Testis (tissue), 2 donors: ENCODE measurements at regions not wholly inside any gene's neighbourhood (a gene's known extent, or its start where the extent isn't known, plus 50 kb on each side); places are given as distances from the start of the nearest gene placed in this dataset.

Experiments used
- DNase-seq: peaks from one replicate; pipeline ENCODE4 v3.0.0-alpha.2; 2019
- H3K27ac ChIP-seq, 2 donors: fragments of 200-600 bp; sonication (generic); one replicate each; pipeline ENCODE4 v1.5.1; 2019
- H3K27me3 ChIP-seq: fragments of 200-600 bp; sonication (generic); one replicate; pipeline ENCODE4 v1.5.1; 2019
- H3K36me3 ChIP-seq: fragments of 200-600 bp; sonication (generic); one replicate; pipeline ENCODE4 v1.5.1; 2017; ENCODE audit warnings: low read depth; ENCODE audit errors: missing control alignments
- H3K4me1 ChIP-seq: fragments of 200-600 bp; sonication (generic); one replicate; pipeline ENCODE4 v1.5.1; 2019
- H3K4me3 ChIP-seq, 2 donors: fragments of 200-600 bp; sonication (generic); one replicate each; pipeline ENCODE4 v1.5.1; 2017 to 2019
- H3K9me3 ChIP-seq: fragments of 200-600 bp; sonication (generic); one replicate; pipeline ENCODE4 v1.5.1; 2017
- POLR2A ChIP-seq: fragments of 450-650 bp; IDR thresholded peaks from one replicate; pipeline ENCODE4 v1.6.1; 2017; ENCODE audit warnings: antibody characterized with exemption, mild to moderate bottlenecking, moderate library complexity
- WGBS, 2 donors: methylation state at CpG; one replicate each; pipeline ENCODE4 v1.1.5; 2018; 5-methylcytosine and 5-hydroxymethylcytosine counted together
- intact Hi-C: fragments of 100-400 bp; cut with DNase I; formaldehyde crosslinking; loops from one replicate; pipeline ENCODE4 v1.15.1; 2023; ENCODE audit warnings: low total_unique reads
- TF ChIP-seq, protein P1 (sequence below), 3 experiments: fragments of 450-650 bp in 2 of 3; fragments of 200-600 bp in 1 of 3; sonication (generic) in 1 of 3; IDR thresholded peaks; one replicate each; pipeline ENCODE4 v1.5.1; 2016 to 2019; ENCODE audit warnings: antibody characterized with exemption in 3 of 3, mild to moderate bottlenecking in 2 of 3, moderate library complexity in 1 of 3

DNA sequence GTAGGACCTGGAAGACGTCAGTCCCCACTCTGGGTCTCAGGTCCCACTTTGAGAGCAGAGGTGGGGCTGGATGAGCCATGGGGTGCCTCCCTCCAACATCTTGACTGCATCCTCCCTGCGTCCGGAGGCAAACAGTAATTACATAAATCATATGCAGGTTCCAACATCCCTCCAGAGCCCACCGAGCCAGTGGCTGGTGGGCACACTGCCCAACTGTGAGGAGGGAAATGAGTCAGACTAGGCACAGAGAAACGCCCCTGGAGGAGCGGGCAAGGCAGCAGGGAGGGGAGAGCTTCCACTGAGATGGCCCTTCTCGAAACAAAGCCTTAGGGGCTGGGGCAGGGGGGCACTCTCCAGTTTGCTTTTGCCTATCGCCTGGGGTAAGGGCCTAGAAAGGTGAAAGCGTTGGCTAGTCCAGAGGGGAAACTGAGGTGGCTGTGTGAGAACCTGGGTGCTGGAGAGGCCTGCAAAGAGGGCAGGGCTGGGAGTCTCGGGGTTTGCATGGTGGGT lies 168.2 kb upstream of the MYCN start:
- no peaks in the 10 kb centered on the region for H3K9me3 ChIP-seq
- no peaks in the 10 kb centered on the region for H3K4me1 ChIP-seq
- H3K27me3 ChIP-seq: no peaks in the 10 kb centered on the region
- no peak overlapping the region for H3K4me3 ChIP-seq
- no peaks in the 10 kb centered on the region for H3K36me3 ChIP-seq
- DNase-seq: no peak
- no peak for TF ChIP-seq POLR2A
- TF ChIP-seq, protein P1, sequence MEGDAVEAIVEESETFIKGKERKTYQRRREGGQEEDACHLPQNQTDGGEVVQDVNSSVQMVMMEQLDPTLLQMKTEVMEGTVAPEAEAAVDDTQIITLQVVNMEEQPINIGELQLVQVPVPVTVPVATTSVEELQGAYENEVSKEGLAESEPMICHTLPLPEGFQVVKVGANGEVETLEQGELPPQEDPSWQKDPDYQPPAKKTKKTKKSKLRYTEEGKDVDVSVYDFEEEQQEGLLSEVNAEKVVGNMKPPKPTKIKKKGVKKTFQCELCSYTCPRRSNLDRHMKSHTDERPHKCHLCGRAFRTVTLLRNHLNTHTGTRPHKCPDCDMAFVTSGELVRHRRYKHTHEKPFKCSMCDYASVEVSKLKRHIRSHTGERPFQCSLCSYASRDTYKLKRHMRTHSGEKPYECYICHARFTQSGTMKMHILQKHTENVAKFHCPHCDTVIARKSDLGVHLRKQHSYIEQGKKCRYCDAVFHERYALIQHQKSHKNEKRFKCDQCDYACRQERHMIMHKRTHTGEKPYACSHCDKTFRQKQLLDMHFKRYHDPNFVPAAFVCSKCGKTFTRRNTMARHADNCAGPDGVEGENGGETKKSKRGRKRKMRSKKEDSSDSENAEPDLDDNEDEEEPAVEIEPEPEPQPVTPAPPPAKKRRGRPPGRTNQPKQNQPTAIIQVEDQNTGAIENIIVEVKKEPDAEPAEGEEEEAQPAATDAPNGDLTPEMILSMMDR (IDR thresholded peaks at IDR 0.05): no peak
- 83 to 91% methylated on average over 10 of the region's 10 CpGs for WGBS, 2 donors
- intact Hi-C loops: no loop called here
- no peak overlapping the region for H3K27ac ChIP-seq

DNA sequence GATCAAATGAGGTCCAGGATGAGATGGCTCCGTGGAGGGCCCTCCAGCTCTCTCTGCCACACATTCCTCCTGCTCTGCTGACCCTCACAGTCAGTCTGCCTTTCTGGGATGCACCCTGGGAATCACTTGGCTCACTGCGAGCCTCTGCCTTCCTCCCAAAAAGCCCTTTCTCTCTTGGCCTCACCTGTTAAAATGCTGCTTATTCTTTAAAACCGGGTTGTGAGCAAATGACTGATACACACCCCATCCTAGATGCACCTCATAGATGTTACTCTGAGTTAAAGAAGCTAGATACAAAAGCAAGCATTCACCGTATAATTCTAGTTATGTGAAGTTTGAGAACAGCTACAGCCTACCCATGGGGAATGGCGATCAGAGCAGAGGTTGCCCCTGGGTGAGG lies 167.7 kb upstream of the MYCN start:
- no peak overlapping the region for H3K4me3 ChIP-seq
- no peaks in the 10 kb centered on the region for H3K9me3 ChIP-seq
- intact Hi-C loops: no loop called here
- H3K27ac ChIP-seq: no peak overlapping the region
- TF ChIP-seq POLR2A: no peak
- TF ChIP-seq, protein P1 (IDR thresholded peaks at IDR 0.05): no peak
- H3K36me3 ChIP-seq: no peaks in the 10 kb centered on the region
- DNase-seq: no peak
- H3K4me1 ChIP-seq: no peaks in the 10 kb centered on the region
- WGBS, 2 donors: 72 to 90% methylated on average over 5 of the region's 5 CpGs
- no peaks in the 10 kb centered on the region for H3K27me3 ChIP-seq

DNA sequence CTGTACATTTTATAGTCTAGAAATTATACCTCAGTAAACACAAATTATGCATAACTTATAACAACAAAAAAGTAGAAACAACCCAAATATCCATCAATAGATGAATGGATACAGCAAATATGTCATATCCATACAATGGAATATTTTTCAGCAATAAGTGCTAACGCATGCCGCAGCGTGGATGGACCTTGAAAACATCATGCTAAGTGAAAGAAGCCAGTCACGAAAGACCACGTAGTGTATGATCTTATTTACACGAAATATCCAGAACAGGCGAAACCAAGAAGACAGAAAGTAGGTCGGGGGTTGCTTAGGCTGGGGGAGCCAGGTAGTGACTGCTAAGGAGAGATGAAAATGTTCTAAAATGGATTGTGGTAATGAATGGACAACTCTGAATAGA lies 167.1 kb upstream of the MYCN start:
- intact Hi-C loops: no loop called here
- H3K27ac ChIP-seq: no peak overlapping the region
- H3K4me3 ChIP-seq: no peak overlapping the region
- H3K36me3 ChIP-seq: no peaks in the 10 kb centered on the region
- no peaks in the 10 kb centered on the region for H3K9me3 ChIP-seq
- H3K27me3 ChIP-seq: no peaks in the 10 kb centered on the region
- DNase-seq: no peak
- 89 to 91% methylated on average over 8 of the region's 8 CpGs for WGBS, 2 donors
- TF ChIP-seq, protein P1 (IDR thresholded peaks at IDR 0.05): no peak
- no peak for TF ChIP-seq POLR2A
- H3K4me1 ChIP-seq: no peaks in the 10 kb centered on the region

DNA sequence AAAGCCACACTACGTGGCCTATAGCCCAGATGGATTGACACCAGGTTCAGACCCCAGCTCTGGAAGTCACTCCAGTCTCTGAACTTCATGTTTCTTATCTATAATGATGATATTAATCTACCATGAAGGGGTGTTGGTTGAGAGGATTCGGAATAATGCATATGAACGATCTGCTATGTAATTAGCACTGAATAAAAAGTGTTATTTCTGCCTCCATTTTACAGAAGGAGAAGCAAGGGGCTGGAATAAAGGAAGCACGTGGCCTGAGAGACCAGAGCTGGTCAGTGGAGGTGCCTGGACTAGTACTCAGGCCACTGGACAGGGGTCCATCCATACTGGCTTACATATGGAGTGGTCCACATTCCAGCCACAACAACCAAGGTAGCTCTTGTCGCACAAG lies 166.5 kb upstream of the MYCN start:
- intact Hi-C loops: no loop called here
- 87 to 96% methylated on average over 5 of the region's 5 CpGs for WGBS, 2 donors
- no peaks in the 10 kb centered on the region for H3K27me3 ChIP-seq
- no peak overlapping the region for H3K27ac ChIP-seq
- no peaks in the 10 kb centered on the region for H3K4me1 ChIP-seq
- no peaks in the 10 kb centered on the region for H3K9me3 ChIP-seq
- DNase-seq: no peak
- H3K36me3 ChIP-seq: no peaks in the 10 kb centered on the region
- TF ChIP-seq, protein P1 (IDR thresholded peaks at IDR 0.05): no peak
- no peak for TF ChIP-seq POLR2A
- no peak overlapping the region for H3K4me3 ChIP-seq

DNA sequence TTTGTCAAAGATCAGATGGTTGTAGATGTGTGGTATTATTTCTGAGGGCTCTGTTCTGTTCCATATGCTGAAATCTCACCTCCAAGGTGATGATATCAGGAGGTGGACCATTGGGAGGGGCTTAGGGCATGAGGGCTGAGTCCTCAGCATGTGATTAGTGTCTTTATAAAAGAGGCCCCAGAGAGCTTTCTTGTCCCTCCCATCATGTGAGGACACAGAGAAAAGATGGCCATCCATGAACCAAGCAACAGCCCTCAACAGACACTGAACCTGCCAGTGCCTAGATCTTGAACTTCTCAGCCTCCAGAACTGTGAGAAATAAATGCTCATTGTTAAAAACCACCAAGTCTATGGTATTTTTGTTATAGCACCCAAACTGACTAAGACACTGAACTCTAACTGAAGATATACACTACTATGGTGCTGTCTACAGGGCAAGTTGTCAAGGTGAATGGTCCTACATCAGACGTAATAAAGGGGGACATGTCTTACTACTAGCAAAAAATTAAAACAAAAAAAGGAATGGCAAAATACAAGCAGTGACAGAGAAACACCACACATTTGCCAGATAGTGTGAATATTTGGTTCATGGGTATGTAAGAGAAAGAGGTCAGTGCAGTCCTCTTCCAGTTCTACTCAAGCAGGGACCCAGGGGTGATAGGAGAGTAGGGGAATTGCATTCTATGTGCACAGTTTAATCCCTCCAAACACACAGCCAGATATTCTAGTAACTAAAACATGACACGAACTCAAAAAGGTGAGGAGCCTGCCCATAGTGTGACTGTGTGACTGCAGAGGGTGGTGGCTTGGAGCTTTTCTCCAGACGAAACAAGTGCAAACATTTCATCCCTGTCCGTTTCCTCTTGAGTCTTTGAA lies 164.4 kb upstream of the MYCN start:
- no peak for DNase-seq
- no peaks in the 10 kb centered on the region for H3K9me3 ChIP-seq
- no peaks in the 10 kb centered on the region for H3K27me3 ChIP-seq
- 85 to 90% methylated on average over 4 of the region's 4 CpGs for WGBS, 2 donors
- TF ChIP-seq, protein P1 (IDR thresholded peaks at IDR 0.05): no peak
- no peaks in the 10 kb centered on the region for H3K4me1 ChIP-seq
- intact Hi-C loops: no loop called here
- H3K36me3 ChIP-seq: no peaks in the 10 kb centered on the region
- H3K27ac ChIP-seq: no peak overlapping the region
- H3K4me3 ChIP-seq: no peak overlapping the region
